ENCODE measurements at regions not wholly inside any gene's neighbourhood (a gene's known extent, or its start where the extent isn't known, plus 50 kb on each side); places are given as distances from the start of the nearest gene placed in this dataset.

- TF ChIP-seq REST (IDR thresholded peaks at IDR 0.05; ENCODE audit: insufficient read depth in 1 of 2, low read depth in 2 of 2, low read length in 2 of 2) (no peak), SIN3A (IDR thresholded peaks at IDR 0.05; ENCODE audit: borderline replicate concordance, insufficient read depth, low read length) (no peak)
Observed at GRCh38 chr20:60143261-60143842, 185.1 kb downstream of the CDH26 start.

- no peak for TF ChIP-seq POLR2AphosphoS5 (IDR thresholded peaks at IDR 0.05; ENCODE audit: low read depth, low read length)
- TF ChIP-seq FOXP2 (optimal IDR thresholded peaks at IDR 0.05; ENCODE audit: borderline replicate concordance, extremely low read depth, extremely low read length, insufficient read depth), result no peak
- TF ChIP-seq REST (IDR thresholded peaks at IDR 0.05; ENCODE audit: insufficient read depth in 1 of 2, low read depth in 2 of 2, low read length in 2 of 2), result no peak
- TF ChIP-seq SIN3A (IDR thresholded peaks at IDR 0.05; ENCODE audit: borderline replicate concordance, insufficient read depth, low read length), result no peak
- no peak for TF ChIP-seq TAF1 (IDR thresholded peaks at IDR 0.05; ENCODE audit: borderline replicate concordance, insufficient read depth, low read length)
Observed at GRCh38 chr20:60144404-60144803, 186.2 kb downstream of the CDH26 start.

- TF ChIP-seq REST (IDR thresholded peaks at IDR 0.05; ENCODE audit: insufficient read depth in 1 of 2, low read depth in 2 of 2, low read length in 2 of 2) (no peak), SIN3A (IDR thresholded peaks at IDR 0.05; ENCODE audit: borderline replicate concordance, insufficient read depth, low read length) (no peak), TAF1 (IDR thresholded peaks at IDR 0.05; ENCODE audit: borderline replicate concordance, insufficient read depth, low read length) (no peak), FOXP2 (optimal IDR thresholded peaks at IDR 0.05; ENCODE audit: borderline replicate concordance, extremely low read depth, extremely low read length, insufficient read depth) (no peak)
Observed at GRCh38 chr20:60144974-60145527, 186.8 kb downstream of the CDH26 start.

- TF ChIP-seq POLR2AphosphoS5 (IDR thresholded peaks at IDR 0.05; ENCODE audit: low read depth, low read length), result no peak
- TF ChIP-seq SIN3A (IDR thresholded peaks at IDR 0.05; ENCODE audit: borderline replicate concordance, insufficient read depth, low read length), result no peak
- TF ChIP-seq REST (IDR thresholded peaks at IDR 0.05; ENCODE audit: insufficient read depth in 1 of 2, low read depth in 2 of 2, low read length in 2 of 2), result no peak
- TF ChIP-seq FOXP2 (optimal IDR thresholded peaks at IDR 0.05; ENCODE audit: borderline replicate concordance, extremely low read depth, extremely low read length, insufficient read depth), result no peak
- TF ChIP-seq TAF1 (IDR thresholded peaks at IDR 0.05; ENCODE audit: borderline replicate concordance, insufficient read depth, low read length), result no peak
Observed at GRCh38 chr20:60147004-60147403, 188.8 kb downstream of the CDH26 start.

- TF ChIP-seq TAF1 (IDR thresholded peaks at IDR 0.05; ENCODE audit: borderline replicate concordance, insufficient read depth, low read length) (no peak), POLR2AphosphoS5 (IDR thresholded peaks at IDR 0.05; ENCODE audit: low read depth, low read length) (no peak), REST (IDR thresholded peaks at IDR 0.05; ENCODE audit: insufficient read depth in 1 of 2, low read depth in 2 of 2, low read length in 2 of 2) (no peak), SIN3A (IDR thresholded peaks at IDR 0.05; ENCODE audit: borderline replicate concordance, insufficient read depth, low read length) (no peak), FOXP2 (optimal IDR thresholded peaks at IDR 0.05; ENCODE audit: borderline replicate concordance, extremely low read depth, extremely low read length, insufficient read depth) (no peak)
Observed at GRCh38 chr20:60148885-60149284, 190.7 kb downstream of the CDH26 start.

Measured in PFSK-1 (cell line).